Endothelial cell of umbilical vein (primary cell): ENCODE measurements at regions not wholly inside any gene's neighbourhood (a gene's known extent, or its start where the extent isn't known, plus 50 kb on each side); places are given as distances from the start of the nearest gene placed in this dataset.

Experiments used
- BruUV-seq: library from RNA; stranded (reverse); fragments of 400-500 nt; replicated peaks from 2 replicates; lab custom pipeline; 2021; lab: Mats Ljungman, UMichigan
- CTCF ChIA-PET: fragments of 300-600, 350-600 bp; sonication (Branson Sonifier 250); formaldehyde crosslinking; loops from one replicate; lab custom pipeline; 2021; ENCODE audit warnings: antibody characterized with exemption, inconsistent platforms; lab: Charles Lee
- POLR2A ChIA-PET: fragments of 300-600, 350-600 bp; sonication (Branson Sonifier 250); formaldehyde crosslinking; loops from one replicate; lab custom pipeline; 2021; ENCODE audit warnings: antibody characterized with exemption, inconsistent platforms; lab: Charles Lee
- DNase-seq: peaks from one replicate; pipeline ENCODE4 v3.0.0-alpha.2; 2011; ENCODE audit warnings: low read depth, low spot score
- FAIRE-seq: peaks from 2 replicates; lab custom pipeline; 2011; peaks lifted over from hg19 to GRCh38; lab: Jason Lieb, UNC
- H2AFZ ChIP-seq: 2 replicates; pipeline ENCODE4 v1.6.0; 2012; ENCODE audit warnings: low read depth, low read length, control low read depth, inconsistent platforms
- H3K27ac ChIP-seq: 2 replicates; pipeline ENCODE4 v1.5.1; 2011; ENCODE audit warnings: low read depth, mild to moderate bottlenecking, control low read depth, low read length, moderate library complexity; ENCODE audit not compliant: insufficient read depth
- H3K27me3 ChIP-seq, 2 experiments: 2 replicates each; pipeline versions ENCODE4 v1.6.0 to v1.6.1; 2011; ENCODE audit warnings: low read length in 2 of 2, mixed read lengths in 1 of 2; ENCODE audit not compliant: control insufficient read depth in 2 of 2, insufficient read depth in 2 of 2
- H3K36me3 ChIP-seq, 2 experiments: 2 replicates in 1 of 2; 3 replicates in 1 of 2; pipeline ENCODE4 v1.5.1; 2011; ENCODE audit warnings: low read length in 2 of 2, mild to moderate bottlenecking in 1 of 2, moderate library complexity in 1 of 2; ENCODE audit not compliant: control insufficient read depth in 2 of 2, insufficient read depth in 2 of 2; ENCODE audit errors: extremely low read depth in 1 of 2
- H3K4me1 ChIP-seq: 3 replicates; pipeline ENCODE4 v1.5.1; 2011; ENCODE audit warnings: mild to moderate bottlenecking, low read length; ENCODE audit not compliant: control insufficient read depth, insufficient read depth; ENCODE audit errors: extremely low read depth
- H3K4me2 ChIP-seq: 2 replicates; pipeline ENCODE4 v1.6.1; 2011; ENCODE audit warnings: low read length, control low read depth, mixed read lengths; ENCODE audit not compliant: insufficient read depth
- H3K4me3 ChIP-seq, 3 experiments: fragments of 200-600 bp in 1 of 3; sonication (generic), shearing (Covaris generic) in 1 of 3; replicated peaks in 1 of 3; 2 replicates each; pipeline ENCODE4 v1.5.1; 2011 to 2016; ENCODE audit warnings: control low read depth in 3 of 3, low read length in 3 of 3, mild to moderate bottlenecking in 2 of 3, inconsistent platforms in 1 of 3, low read depth in 1 of 3, moderate library complexity in 1 of 3; ENCODE audit not compliant: insufficient read depth in 1 of 3
- H3K79me2 ChIP-seq: 2 replicates; pipeline ENCODE4 v1.6.0; 2012; ENCODE audit warnings: low read length, inconsistent platforms; ENCODE audit not compliant: control insufficient read depth, insufficient read depth
- H3K9ac ChIP-seq: replicated peaks from 2 replicates; pipeline ENCODE3; 2011; ENCODE audit warnings: low read length, control low read depth; ENCODE audit not compliant: insufficient read depth; ENCODE audit errors: extremely low read depth
- H3K9me1 ChIP-seq: replicated peaks from 3 replicates; pipeline ENCODE4 v1.6.0; 2011; ENCODE audit warnings: mild to moderate bottlenecking, low read length; ENCODE audit not compliant: control insufficient read depth, insufficient read depth; ENCODE audit errors: extremely low read depth
- H3K9me3 ChIP-seq: replicated peaks from 2 replicates; pipeline ENCODE4 v1.5.1; 2012; ENCODE audit warnings: low read length, inconsistent platforms; ENCODE audit not compliant: control insufficient read depth, insufficient read depth
- H4K20me1 ChIP-seq: replicated peaks from 2 replicates; pipeline ENCODE3; 2011; ENCODE audit warnings: mild to moderate bottlenecking, low read length; ENCODE audit not compliant: control insufficient read depth, insufficient read depth; ENCODE audit errors: extremely low read depth
- EZH2 ChIP-seq: IDR thresholded peaks from 2 replicates; pipeline ENCODE4 v1.6.1; 2012; ENCODE audit warnings: borderline replicate concordance, low read depth, mild to moderate bottlenecking, moderate library complexity, low read length, inconsistent platforms; ENCODE audit not compliant: severe bottlenecking
- FOS ChIP-seq: IDR thresholded peaks from 2 replicates; pipeline ENCODE4 v1.6.1; 2011; ENCODE audit warnings: mild to moderate bottlenecking, low read length, moderate library complexity, borderline replicate concordance; ENCODE audit not compliant: insufficient read depth
- GATA2 ChIP-seq: IDR thresholded peaks from 2 replicates; pipeline ENCODE4 v1.7.0; 2011; ENCODE audit warnings: low read depth, mild to moderate bottlenecking, moderate library complexity, mixed read lengths, low read length; ENCODE audit not compliant: insufficient read length, insufficient read depth
- JUN ChIP-seq: IDR thresholded peaks from 2 replicates; pipeline ENCODE4 v1.6.1; 2011; ENCODE audit warnings: borderline replicate concordance, low read depth; ENCODE audit not compliant: insufficient read length, insufficient read depth
- MYC ChIP-seq: IDR thresholded peaks from one replicate; pipeline ENCODE4 v1.6.1; 2011; ENCODE audit warnings: mild to moderate bottlenecking, low read depth, low read length
- POLR2A ChIP-seq: IDR thresholded peaks from 2 replicates; pipeline ENCODE4 v1.6.1; 2012; ENCODE audit warnings: low read depth, mild to moderate bottlenecking, control low read depth, low read length
- POLR2AphosphoS5 ChIP-seq: IDR thresholded peaks from 2 replicates; pipeline ENCODE4 v1.6.1; 2012; ENCODE audit warnings: low read depth, mild to moderate bottlenecking, control low read depth, low read length, moderate library complexity; ENCODE audit not compliant: insufficient read depth
- dilution Hi-C: fragments of 300-500 bp; cut with MboI; formaldehyde crosslinking; loops from one replicate; pipeline ENCODE4 v1.15.0; 2019; ENCODE audit warnings: low sequenced_read_pairs; ENCODE audit not compliant: extremely low pct_ligation_motif_present
- intact Hi-C: fragments of 100-400 bp; cut with micrococcal nuclease; formaldehyde crosslinking; loops from one replicate; pipeline ENCODE4 v1.10.0; 2022
- TF ChIP-seq, protein P1 (sequence below): IDR thresholded peaks from 2 replicates; pipeline ENCODE4 v1.6.1; 2011; ENCODE audit not compliant: insufficient read depth, insufficient read length
- TF ChIP-seq, protein P2 (sequence below), 2 donors: IDR thresholded peaks; 1 replicate in 1 of 2; 2 replicates in 1 of 2; pipeline ENCODE4 v1.5.1; 2011; ENCODE audit warnings: low read length in 2 of 2, mild to moderate bottlenecking in 2 of 2, moderate library complexity in 2 of 2, control low read depth in 1 of 2, inconsistent platforms in 1 of 2, low read depth in 1 of 2; ENCODE audit not compliant: insufficient read depth in 1 of 2; ENCODE audit errors: extremely low read depth in 1 of 2

DNA sequence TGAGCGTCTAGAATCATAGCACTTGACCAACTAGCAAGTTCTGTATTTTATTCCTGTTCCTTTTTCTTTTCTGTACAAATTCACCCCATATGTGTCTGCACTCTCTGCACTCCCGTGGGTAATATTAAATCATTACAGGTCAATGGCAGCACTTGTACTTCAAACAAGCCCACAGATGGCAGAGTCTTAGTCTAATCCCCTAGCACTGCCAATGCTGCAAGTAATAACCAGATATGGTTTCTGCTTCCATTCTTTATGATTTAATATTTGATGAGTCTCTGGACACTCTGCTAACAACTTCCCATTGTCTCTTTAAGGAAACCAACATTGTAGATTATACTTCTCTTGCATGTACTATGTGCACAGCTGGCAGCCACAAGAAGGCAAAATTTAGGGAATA lies 343.8 kb upstream of the CHD1 start:
- dilution Hi-C loops (no loop called here), intact Hi-C loops (no loop called here)
- FAIRE-seq (no peak), DNase-seq (no peak)
- Histone ChIP-seq H4K20me1 (no peaks in the 10 kb centered on the region), H3K9ac (no peak overlapping the region), H3K4me2 (no peak overlapping the region), H3K27me3 (no peaks in the 10 kb centered on the region), H3K27ac (no peak overlapping the region), H3K36me3 (no peaks in the 10 kb centered on the region), H3K4me1 (no peaks in the 10 kb centered on the region), H3K4me3 (no peak overlapping the region), H2AFZ (no peak overlapping the region), H3K79me2 (no peaks in the 10 kb centered on the region), H3K9me3 (no peaks in the 10 kb centered on the region), H3K9me1 (no peaks in the 10 kb centered on the region)
- ChIA-PET POLR2A (no interaction called here), CTCF (no interaction called here)
- TF ChIP-seq FOS (no peak), POLR2A (no peak), JUN (no peak), GATA2 (no peak), MYC (no peak), POLR2AphosphoS5 (no peak), EZH2 (no peak)
- TF ChIP-seq, protein P1, sequence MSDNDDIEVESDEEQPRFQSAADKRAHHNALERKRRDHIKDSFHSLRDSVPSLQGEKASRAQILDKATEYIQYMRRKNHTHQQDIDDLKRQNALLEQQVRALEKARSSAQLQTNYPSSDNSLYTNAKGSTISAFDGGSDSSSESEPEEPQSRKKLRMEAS, result no peak
- TF ChIP-seq, protein P2, sequence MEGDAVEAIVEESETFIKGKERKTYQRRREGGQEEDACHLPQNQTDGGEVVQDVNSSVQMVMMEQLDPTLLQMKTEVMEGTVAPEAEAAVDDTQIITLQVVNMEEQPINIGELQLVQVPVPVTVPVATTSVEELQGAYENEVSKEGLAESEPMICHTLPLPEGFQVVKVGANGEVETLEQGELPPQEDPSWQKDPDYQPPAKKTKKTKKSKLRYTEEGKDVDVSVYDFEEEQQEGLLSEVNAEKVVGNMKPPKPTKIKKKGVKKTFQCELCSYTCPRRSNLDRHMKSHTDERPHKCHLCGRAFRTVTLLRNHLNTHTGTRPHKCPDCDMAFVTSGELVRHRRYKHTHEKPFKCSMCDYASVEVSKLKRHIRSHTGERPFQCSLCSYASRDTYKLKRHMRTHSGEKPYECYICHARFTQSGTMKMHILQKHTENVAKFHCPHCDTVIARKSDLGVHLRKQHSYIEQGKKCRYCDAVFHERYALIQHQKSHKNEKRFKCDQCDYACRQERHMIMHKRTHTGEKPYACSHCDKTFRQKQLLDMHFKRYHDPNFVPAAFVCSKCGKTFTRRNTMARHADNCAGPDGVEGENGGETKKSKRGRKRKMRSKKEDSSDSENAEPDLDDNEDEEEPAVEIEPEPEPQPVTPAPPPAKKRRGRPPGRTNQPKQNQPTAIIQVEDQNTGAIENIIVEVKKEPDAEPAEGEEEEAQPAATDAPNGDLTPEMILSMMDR (IDR thresholded peaks at IDR 0.05; ENCODE audit: extremely low read depth in 1 of 2, insufficient read depth in 1 of 2, low read depth in 1 of 2, low read length in 2 of 2), result no peak
- BruUV-seq, result no TSS peak
